ENCODE measurements at regions not wholly inside any gene's neighbourhood (a gene's known extent, or its start where the extent isn't known, plus 50 kb on each side); places are given as distances from the start of the nearest gene placed in this dataset.

GRCh38 chr22:27168681-27169080 is 511.3 kb downstream of the MIAT start:
- intact Hi-C loops (cut with DNase I; ENCODE audit: low total_unique reads): no loop called here
- no peaks in the 10 kb centered on the region for H3K9me3 ChIP-seq
- TF ChIP-seq EP300 (IDR thresholded peaks at IDR 0.05) (no peak), CTCF (IDR thresholded peaks at IDR 0.05) (no peak), POLR2A (IDR thresholded peaks at IDR 0.05) (no peak), POLR2AphosphoS5 (IDR thresholded peaks at IDR 0.05) (no peak)
- peaks cover 0 to 9% (median 3%) of the 10 kb centered on the region in 4 donors for H3K4me1 ChIP-seq
- H3K4me3 ChIP-seq: no peak overlapping the region
- no peaks in the 10 kb centered on the region for H3K36me3 ChIP-seq
- WGBS, 5 donors: 65 to 89% (median 74%) methylated on average over 3 of the region's 3 CpGs
- no peak overlapping the region for H3K27ac ChIP-seq
- no peak for DNase-seq
- peaks cover 0 to 7% (median 0%) of the 10 kb centered on the region in 3 donors for H3K27me3 ChIP-seq

GRCh38 chr22:27170491-27170890 is 513.1 kb downstream of the MIAT start:
- Histone ChIP-seq H3K27me3 (peaks cover 0 to 19% (median 0%) of the 10 kb centered on the region in 3 donors), H3K4me3 (no peak overlapping the region), H3K4me1 (peaks cover 0 to 9% (median 3%) of the 10 kb centered on the region in 4 donors), H3K27ac (peak overlapping the region in 1 of 5 donors; percentile 3), H3K36me3 (no peaks in the 10 kb centered on the region), H3K9me3 (no peaks in the 10 kb centered on the region)
- 40 to 60% (median 51%) methylated on average over 4 of the region's 4 CpGs for WGBS, 5 donors
- no peak for TF ChIP-seq CTCF (IDR thresholded peaks at IDR 0.05)
- peak in 1 of 3 donors; percentile 55 for TF ChIP-seq POLR2AphosphoS5 (IDR thresholded peaks at IDR 0.05)
- no peak for TF ChIP-seq POLR2A (IDR thresholded peaks at IDR 0.05)
- TF ChIP-seq EP300 (IDR thresholded peaks at IDR 0.05): no peak
- intact Hi-C loops (cut with DNase I; ENCODE audit: low total_unique reads): no loop called here
- no peak for DNase-seq

GRCh38 chr22:27171212-27171611 is 513.8 kb downstream of the MIAT start:
- no peaks in the 10 kb centered on the region for H3K9me3 ChIP-seq
- DNase-seq: no peak
- TF ChIP-seq POLR2AphosphoS5 (IDR thresholded peaks at IDR 0.05) (no peak), POLR2A (IDR thresholded peaks at IDR 0.05) (no peak), CTCF (IDR thresholded peaks at IDR 0.05) (no peak), EP300 (IDR thresholded peaks at IDR 0.05) (no peak)
- no peak overlapping the region for H3K27ac ChIP-seq
- intact Hi-C loops (cut with DNase I; ENCODE audit: low total_unique reads): no loop called here
- no peak overlapping the region for H3K4me3 ChIP-seq
- H3K4me1 ChIP-seq: peaks cover 0 to 9% (median 3%) of the 10 kb centered on the region in 4 donors
- WGBS, 5 donors: 91 to 100% (median 95%) methylated on average over 2 of the region's 2 CpGs
- H3K27me3 ChIP-seq: peaks cover 0 to 20% (median 0%) of the 10 kb centered on the region in 3 donors
- no peaks in the 10 kb centered on the region for H3K36me3 ChIP-seq

- no peak for TF ChIP-seq EP300 (IDR thresholded peaks at IDR 0.05)
- TF ChIP-seq POLR2A (IDR thresholded peaks at IDR 0.05): no peak
- no peak for TF ChIP-seq POLR2AphosphoS5 (IDR thresholded peaks at IDR 0.05)
- TF ChIP-seq CTCF (IDR thresholded peaks at IDR 0.05): no peak
- no peaks in the 10 kb centered on the region for H3K36me3 ChIP-seq
Observed at GRCh38 chr22:27173530-27173929, 516.1 kb downstream of the MIAT start.

More at GRCh38 chr22:27173530-27173929, 516.1 kb downstream of the MIAT start:
- intact Hi-C loops (cut with DNase I; ENCODE audit: low total_unique reads): no loop called here
- Histone ChIP-seq H3K9me3 (no peaks in the 10 kb centered on the region), H3K4me1 (peaks cover 0 to 9% (median 3%) of the 10 kb centered on the region in 4 donors), H3K4me3 (no peak overlapping the region), H3K27me3 (peaks cover 0 to 20% (median 0%) of the 10 kb centered on the region in 3 donors), H3K27ac (no peak overlapping the region)
- DNase-seq: no peak
- 64 to 73% (median 69%) methylated on average over 5 of the region's 5 CpGs for WGBS, 5 donors

Measured in stomach (tissue), 8 donors.